ENCODE measurements at regions not wholly inside any gene's neighbourhood (a gene's known extent, or its start where the extent isn't known, plus 50 kb on each side); places are given as distances from the start of the nearest gene placed in this dataset.

GRCh38 chr9:81250041-81250440 is 439.3 kb downstream of the TLE1 start:
- no TSS peak for BruUV-seq (replicated peaks)
- ChIA-PET POLR2A (ENCODE audit: unreplicated experiment) (no interaction called here), CTCF (no interaction called here)
- Histone ChIP-seq H3K36me3 (ENCODE audit: low read depth) (no peaks in the 10 kb centered on the region), H3K27ac (no peak overlapping the region), H3K4me2 (no peak overlapping the region), H3K4me3 (no peak overlapping the region), H4K20me1 (ENCODE audit: insufficient read depth) (no peaks in the 10 kb centered on the region), H3K79me2 (ENCODE audit: low read depth) (no peaks in the 10 kb centered on the region), H3K9me3 (ENCODE audit: insufficient read depth, low read depth) (peaks cover 3% of the 10 kb centered on the region; the same call in 1 of the 2 replicates), H3F3A (ENCODE audit: insufficient read depth, low read depth) (no peaks in the 10 kb centered on the region), H3K4me1 (replicated peaks; ENCODE audit: insufficient read depth) (no peaks in the 10 kb centered on the region), H3K9me2 (ENCODE audit: insufficient read depth) (no peaks in the 10 kb centered on the region; the same call in 1 of the 2 replicates), H3K27me3 (ENCODE audit: insufficient read depth, low read depth) (no peaks in the 10 kb centered on the region), H2AFZ (no peak overlapping the region)
- no peak for DNase-seq
- TF ChIP-seq, protein P1, sequence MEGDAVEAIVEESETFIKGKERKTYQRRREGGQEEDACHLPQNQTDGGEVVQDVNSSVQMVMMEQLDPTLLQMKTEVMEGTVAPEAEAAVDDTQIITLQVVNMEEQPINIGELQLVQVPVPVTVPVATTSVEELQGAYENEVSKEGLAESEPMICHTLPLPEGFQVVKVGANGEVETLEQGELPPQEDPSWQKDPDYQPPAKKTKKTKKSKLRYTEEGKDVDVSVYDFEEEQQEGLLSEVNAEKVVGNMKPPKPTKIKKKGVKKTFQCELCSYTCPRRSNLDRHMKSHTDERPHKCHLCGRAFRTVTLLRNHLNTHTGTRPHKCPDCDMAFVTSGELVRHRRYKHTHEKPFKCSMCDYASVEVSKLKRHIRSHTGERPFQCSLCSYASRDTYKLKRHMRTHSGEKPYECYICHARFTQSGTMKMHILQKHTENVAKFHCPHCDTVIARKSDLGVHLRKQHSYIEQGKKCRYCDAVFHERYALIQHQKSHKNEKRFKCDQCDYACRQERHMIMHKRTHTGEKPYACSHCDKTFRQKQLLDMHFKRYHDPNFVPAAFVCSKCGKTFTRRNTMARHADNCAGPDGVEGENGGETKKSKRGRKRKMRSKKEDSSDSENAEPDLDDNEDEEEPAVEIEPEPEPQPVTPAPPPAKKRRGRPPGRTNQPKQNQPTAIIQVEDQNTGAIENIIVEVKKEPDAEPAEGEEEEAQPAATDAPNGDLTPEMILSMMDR (conservative IDR thresholded peaks at IDR 0.05): no peak
- TF ChIP-seq EZH2 (IDR thresholded peaks at IDR 0.05; ENCODE audit: low read depth): no peak
- intact Hi-C loops (cut with micrococcal nuclease; ENCODE audit: unreplicated experiment): no loop called here

- CTCF ChIA-PET: no interaction called here
- no peaks in the 10 kb centered on the region for H3K4me1 ChIP-seq (replicated peaks; ENCODE audit: insufficient read depth)
- no peak for DNase-seq
- BruUV-seq (replicated peaks): no TSS peak
- no peak overlapping the region for H3K4me3 ChIP-seq
- no peaks in the 10 kb centered on the region for H3F3A ChIP-seq (ENCODE audit: insufficient read depth, low read depth)
- H3K79me2 ChIP-seq (ENCODE audit: low read depth): no peaks in the 10 kb centered on the region
- H2AFZ ChIP-seq: no peak overlapping the region
- H3K4me2 ChIP-seq: no peak overlapping the region
- H3K36me3 ChIP-seq (ENCODE audit: low read depth): no peaks in the 10 kb centered on the region
- H3K9me3 ChIP-seq (ENCODE audit: insufficient read depth, low read depth): peaks cover 3% of the 10 kb centered on the region; the same call in 1 of the 2 replicates
- intact Hi-C loops (cut with micrococcal nuclease; ENCODE audit: unreplicated experiment): no loop called here
- H4K20me1 ChIP-seq (ENCODE audit: insufficient read depth): no peaks in the 10 kb centered on the region
- H3K27me3 ChIP-seq (ENCODE audit: insufficient read depth, low read depth): no peaks in the 10 kb centered on the region
- no peaks in the 10 kb centered on the region; the same call in 1 of the 2 replicates for H3K9me2 ChIP-seq (ENCODE audit: insufficient read depth)
- H3K27ac ChIP-seq: no peak overlapping the region
- no peak for TF ChIP-seq EZH2 (IDR thresholded peaks at IDR 0.05; ENCODE audit: low read depth)
- TF ChIP-seq, protein P1 (conservative IDR thresholded peaks at IDR 0.05): no peak
- POLR2A ChIA-PET (ENCODE audit: unreplicated experiment): interaction anchor here (0.6 to 0.7 kb wide), 2 partner anchors 89 to 252 kb away, joined by 5 to 8 read pairs; no protein-coding TSS in a partner anchor
Measured at GRCh38 chr9:81245254-81245956, 443.9 kb downstream of the TLE1 start.

- Histone ChIP-seq H3K79me2 (ENCODE audit: low read depth) (no peaks in the 10 kb centered on the region), H4K20me1 (ENCODE audit: insufficient read depth) (no peaks in the 10 kb centered on the region), H3F3A (ENCODE audit: insufficient read depth, low read depth) (no peaks in the 10 kb centered on the region), H3K4me1 (replicated peaks; ENCODE audit: insufficient read depth) (no peaks in the 10 kb centered on the region), H3K36me3 (ENCODE audit: low read depth) (no peaks in the 10 kb centered on the region), H3K9me3 (ENCODE audit: insufficient read depth, low read depth) (no peaks in the 10 kb centered on the region), H3K27me3 (ENCODE audit: insufficient read depth, low read depth) (no peaks in the 10 kb centered on the region), H3K4me3 (no peak overlapping the region), H2AFZ (no peak overlapping the region), H3K27ac (no peak overlapping the region), H3K4me2 (no peak overlapping the region), H3K9me2 (ENCODE audit: insufficient read depth) (no peaks in the 10 kb centered on the region; the same call in 1 of the 2 replicates)
- TF ChIP-seq, protein P1 (conservative IDR thresholded peaks at IDR 0.05): no peak
- TF ChIP-seq EZH2 (IDR thresholded peaks at IDR 0.05; ENCODE audit: low read depth): no peak
- DNase-seq: no peak
- POLR2A ChIA-PET (ENCODE audit: unreplicated experiment): interaction anchor here (0.5 to 0.7 kb wide), 2 partner anchors 22 to 253 kb away, joined by 5 to 11 read pairs; no protein-coding TSS in a partner anchor
- intact Hi-C loops (cut with micrococcal nuclease; ENCODE audit: unreplicated experiment): no loop called here
- CTCF ChIA-PET: no interaction called here
- BruUV-seq (replicated peaks): no TSS peak
Measured at GRCh38 chr9:81244631-81245030, 444.7 kb downstream of the TLE1 start.
